HepG2 (cell line): ENCODE measurements at regions not wholly inside any gene's neighbourhood (a gene's known extent, or its start where the extent isn't known, plus 50 kb on each side); places are given as distances from the start of the nearest gene placed in this dataset.

ENCODE experiments used
- ARNTL ChIP-seq: sonication (generic); formaldehyde crosslinking; IDR thresholded peaks from 2 replicates; pipeline ENCODE4 v1.4.0; 2020; ENCODE audit warnings: mild to moderate bottlenecking, missing genetic modification reagents
- CTCF ChIP-seq: sonication (generic); formaldehyde crosslinking; IDR thresholded peaks from 2 replicates; pipeline ENCODE4 v1.5.0; 2020; ENCODE audit warnings: mild to moderate bottlenecking, missing genetic modification reagents, moderate library complexity
- GLI4 ChIP-seq: sonication (generic); formaldehyde crosslinking; IDR thresholded peaks from 2 replicates; pipeline ENCODE4 v1.5.1; 2020; ENCODE audit warnings: missing genetic modification reagents, mild to moderate bottlenecking, moderate library complexity, borderline replicate concordance
- KDM3A ChIP-seq: IDR thresholded peaks from 2 replicates; pipeline ENCODE4 v1.6.1; 2018; ENCODE audit warnings: low read depth, missing compliant biosample characterization
- KLF9 ChIP-seq: IDR thresholded peaks from 2 replicates; pipeline ENCODE4 v1.6.1; 2016; ENCODE audit warnings: low read depth
- NCOA2 ChIP-seq: sonication (generic); formaldehyde crosslinking; IDR thresholded peaks from 2 replicates; pipeline ENCODE4 v1.8.0; 2022; ENCODE audit warnings: inconsistent platforms
- NR2F2 ChIP-seq: IDR thresholded peaks from 2 replicates; pipeline ENCODE4 v1.6.1; 2012; ENCODE audit warnings: low read depth, inconsistent platforms, borderline replicate concordance
- PHF21A ChIP-seq: sonication (generic); formaldehyde crosslinking; IDR thresholded peaks from 2 replicates; pipeline ENCODE4 v1.5.0; 2020; ENCODE audit warnings: mild to moderate bottlenecking, missing genetic modification reagents
- SKI ChIP-seq: fragments of 450-650 bp; IDR thresholded peaks from one replicate; pipeline ENCODE4 v1.6.1; 2018; ENCODE audit warnings: mild to moderate bottlenecking; ENCODE audit not compliant: partially characterized antibody
- SMC3 ChIP-seq: IDR thresholded peaks from 2 replicates; pipeline ENCODE4 v1.6.1; 2011; ENCODE audit warnings: low read length, improper control_type of control experiment
- SP4 ChIP-seq: sonication (generic); formaldehyde crosslinking; IDR thresholded peaks from 2 replicates; pipeline ENCODE4 v1.8.1; 2023; ENCODE audit warnings: mild to moderate bottlenecking, missing genetic modification reagents
- STAG1 ChIP-seq: sonication (generic); formaldehyde crosslinking; IDR thresholded peaks from 2 replicates; pipeline ENCODE4 v1.4.0; 2020; ENCODE audit warnings: missing genetic modification reagents
- TEAD3 ChIP-seq: optimal IDR thresholded peaks from 2 replicates; pipeline ENCODE3; 2016; ENCODE audit warnings: borderline replicate concordance
- XRCC5 ChIP-seq: fragments of 200-400 bp; formaldehyde crosslinking; optimal IDR thresholded peaks from 2 replicates; pipeline ENCODE3; 2017; ENCODE audit warnings: mild to moderate bottlenecking, low read length
- ZNF550 ChIP-seq: sonication (generic); formaldehyde crosslinking; IDR thresholded peaks from 2 replicates; pipeline ENCODE4 v1.4.0; 2020; ENCODE audit warnings: mild to moderate bottlenecking, missing genetic modification reagents, borderline replicate concordance
- ZNF597 ChIP-seq: sonication (generic); formaldehyde crosslinking; IDR thresholded peaks from 2 replicates; pipeline ENCODE4 v1.5.0; 2020; ENCODE audit warnings: missing genetic modification reagents
- ZNF737 ChIP-seq: sonication (generic); formaldehyde crosslinking; IDR thresholded peaks from 2 replicates; pipeline ENCODE4 v1.5.0; 2020; ENCODE audit warnings: missing genetic modification reagents, mild to moderate bottlenecking, borderline replicate concordance
- ZNF782 ChIP-seq: sonication (generic); formaldehyde crosslinking; IDR thresholded peaks from 2 replicates; pipeline ENCODE4 v1.4.0; 2020; ENCODE audit warnings: missing genetic modification reagents, mild to moderate bottlenecking, borderline replicate concordance
- TF ChIP-seq, protein P1 (sequence below): sonication (generic); formaldehyde crosslinking; IDR thresholded peaks from 2 replicates; pipeline ENCODE4 v1.5.1; 2020; ENCODE audit warnings: mild to moderate bottlenecking, missing genetic modification reagents, moderate library complexity
- TF ChIP-seq, protein P2 (sequence below): sonication (generic); formaldehyde crosslinking; conservative IDR thresholded peaks from 2 replicates; pipeline ENCODE4 v1.5.0; 2020; ENCODE audit warnings: missing genetic modification reagents

- TF ChIP-seq CTCF = peak; percentile 96
- TF ChIP-seq TEAD3 (CRISPR knock-in tag) = peak; percentile 10
- 0 out of 2 replicates have a peak, but pooled peaks have one; percentile 14 for TF ChIP-seq NCOA2 (CRISPR knock-in tag)
- TF ChIP-seq, protein P1, sequence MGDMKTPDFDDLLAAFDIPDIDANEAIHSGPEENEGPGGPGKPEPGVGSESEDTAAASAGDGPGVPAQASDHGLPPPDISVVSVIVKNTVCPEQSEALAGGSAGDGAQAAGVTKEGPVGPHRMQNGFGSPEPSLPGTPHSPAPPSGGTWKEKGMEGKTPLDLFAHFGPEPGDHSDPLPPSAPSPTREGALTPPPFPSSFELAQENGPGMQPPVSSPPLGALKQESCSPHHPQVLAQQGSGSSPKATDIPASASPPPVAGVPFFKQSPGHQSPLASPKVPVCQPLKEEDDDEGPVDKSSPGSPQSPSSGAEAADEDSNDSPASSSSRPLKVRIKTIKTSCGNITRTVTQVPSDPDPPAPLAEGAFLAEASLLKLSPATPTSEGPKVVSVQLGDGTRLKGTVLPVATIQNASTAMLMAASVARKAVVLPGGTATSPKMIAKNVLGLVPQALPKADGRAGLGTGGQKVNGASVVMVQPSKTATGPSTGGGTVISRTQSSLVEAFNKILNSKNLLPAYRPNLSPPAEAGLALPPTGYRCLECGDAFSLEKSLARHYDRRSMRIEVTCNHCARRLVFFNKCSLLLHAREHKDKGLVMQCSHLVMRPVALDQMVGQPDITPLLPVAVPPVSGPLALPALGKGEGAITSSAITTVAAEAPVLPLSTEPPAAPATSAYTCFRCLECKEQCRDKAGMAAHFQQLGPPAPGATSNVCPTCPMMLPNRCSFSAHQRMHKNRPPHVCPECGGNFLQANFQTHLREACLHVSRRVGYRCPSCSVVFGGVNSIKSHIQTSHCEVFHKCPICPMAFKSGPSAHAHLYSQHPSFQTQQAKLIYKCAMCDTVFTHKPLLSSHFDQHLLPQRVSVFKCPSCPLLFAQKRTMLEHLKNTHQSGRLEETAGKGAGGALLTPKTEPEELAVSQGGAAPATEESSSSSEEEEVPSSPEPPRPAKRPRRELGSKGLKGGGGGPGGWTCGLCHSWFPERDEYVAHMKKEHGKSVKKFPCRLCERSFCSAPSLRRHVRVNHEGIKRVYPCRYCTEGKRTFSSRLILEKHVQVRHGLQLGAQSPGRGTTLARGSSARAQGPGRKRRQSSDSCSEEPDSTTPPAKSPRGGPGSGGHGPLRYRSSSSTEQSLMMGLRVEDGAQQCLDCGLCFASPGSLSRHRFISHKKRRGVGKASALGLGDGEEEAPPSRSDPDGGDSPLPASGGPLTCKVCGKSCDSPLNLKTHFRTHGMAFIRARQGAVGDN = peak; percentile 15; the same call in 1 of the 2 replicates
- 0 out of 2 replicates have a peak, but pooled peaks have one; percentile 39 for TF ChIP-seq GLI4 (CRISPR knock-in tag)
- 0 out of 2 replicates have a peak, but pooled peaks have one; percentile 51 for TF ChIP-seq ARNTL (CRISPR knock-in tag)
- TF ChIP-seq KDM3A (CRISPR knock-in tag) = peak; percentile 41; the same call in 1 of the 2 replicates
- TF ChIP-seq SP4 (CRISPR knock-in tag) = 0 out of 2 replicates have a peak, but pooled peaks have one; percentile 13
- no peak for TF ChIP-seq KLF9 (CRISPR knock-in tag)
- TF ChIP-seq, protein P2, sequence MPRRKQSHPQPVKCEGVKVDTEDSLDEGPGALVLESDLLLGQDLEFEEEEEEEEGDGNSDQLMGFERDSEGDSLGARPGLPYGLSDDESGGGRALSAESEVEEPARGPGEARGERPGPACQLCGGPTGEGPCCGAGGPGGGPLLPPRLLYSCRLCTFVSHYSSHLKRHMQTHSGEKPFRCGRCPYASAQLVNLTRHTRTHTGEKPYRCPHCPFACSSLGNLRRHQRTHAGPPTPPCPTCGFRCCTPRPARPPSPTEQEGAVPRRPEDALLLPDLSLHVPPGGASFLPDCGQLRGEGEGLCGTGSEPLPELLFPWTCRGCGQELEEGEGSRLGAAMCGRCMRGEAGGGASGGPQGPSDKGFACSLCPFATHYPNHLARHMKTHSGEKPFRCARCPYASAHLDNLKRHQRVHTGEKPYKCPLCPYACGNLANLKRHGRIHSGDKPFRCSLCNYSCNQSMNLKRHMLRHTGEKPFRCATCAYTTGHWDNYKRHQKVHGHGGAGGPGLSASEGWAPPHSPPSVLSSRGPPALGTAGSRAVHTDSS (CRISPR knock-in tag) = no peak
- TF ChIP-seq XRCC5 = peak; percentile 55
- TF ChIP-seq ZNF550 (CRISPR knock-in tag) = peak; percentile 82; the same call in 1 of the 2 replicates
- TF ChIP-seq SMC3 = peak; percentile 97
- peak; percentile 76; the same call in 1 of the 2 replicates for TF ChIP-seq ZNF782
- no peak for TF ChIP-seq PHF21A (CRISPR knock-in tag)
- no peak for TF ChIP-seq NR2F2
- TF ChIP-seq ZNF597 = no peak
- TF ChIP-seq SKI = no peak
- TF ChIP-seq ZNF737 (CRISPR knock-in tag) = 0 out of 2 replicates have a peak, but pooled peaks have one; percentile 38
- peak; percentile 95 for TF ChIP-seq STAG1 (CRISPR knock-in tag)
These were observed 150.1 kb downstream of the DHX35 start (continued) for GRCh38 chr20:39112178-39112743.
